NCI-H2196 treated with DMSO at 0.1 percent for 48 hours (cell line): ENCODE measurements at regions not wholly inside any gene's neighbourhood (a gene's known extent, or its start where the extent isn't known, plus 50 kb on each side); places are given as distances from the start of the nearest gene placed in this dataset.

ENCODE experiments used
- DNase-seq: peaks from one replicate; lab custom pipeline; 2025; ENCODE audit not compliant: unreplicated experiment; lab: John Stamatoyannopoulos, UW

DNA sequence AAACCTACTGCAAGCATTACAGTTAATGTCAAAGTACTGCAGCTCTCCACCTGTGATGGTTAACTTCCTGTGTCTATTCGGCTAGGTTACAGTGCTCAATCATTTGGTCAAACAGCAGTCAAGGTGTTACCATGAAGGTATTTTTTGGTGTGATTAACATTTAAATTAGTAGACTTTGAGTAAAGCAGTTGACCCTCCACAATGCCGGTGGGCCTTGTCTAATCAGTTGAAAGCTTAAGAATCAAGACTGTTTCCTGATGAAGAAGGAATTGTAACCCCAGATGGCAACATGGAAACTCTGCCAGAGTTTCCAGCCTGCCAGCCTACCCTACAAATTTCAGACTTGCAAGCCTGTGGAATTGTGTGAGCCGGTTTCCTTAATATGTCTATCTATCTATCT is 683.9 kb downstream of the BRD1 start:
- no peak for DNase-seq

DNA sequence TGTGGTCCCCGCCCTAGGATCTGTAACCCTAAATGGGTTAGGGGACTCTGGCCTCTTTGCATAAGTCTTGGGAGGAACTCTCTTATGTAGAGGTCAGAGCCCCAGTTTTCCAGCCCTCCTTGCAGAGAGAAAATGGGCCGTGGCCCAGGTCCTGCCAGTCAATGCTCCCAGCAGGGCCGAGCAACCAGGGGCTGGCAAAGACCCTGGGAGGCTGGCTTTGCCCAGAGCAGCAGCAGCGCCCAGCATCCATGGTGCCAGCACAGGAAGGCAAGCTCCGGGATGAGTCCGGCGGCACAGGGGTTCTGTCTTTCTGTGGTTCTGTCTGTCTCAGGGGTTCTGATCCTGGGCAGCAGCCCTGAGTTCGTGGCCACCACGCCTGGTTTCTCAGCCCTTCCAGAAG is 684.8 kb downstream of the BRD1 start:
- DNase-seq: no peak

- DNase-seq: no peak
These were observed 685.4 kb downstream of the BRD1 start for GRCh38 chr22:49142296-49142695.

GRCh38 chr22:49141761-49142160 is 685.9 kb downstream of the BRD1 start:
- no peak for DNase-seq

GRCh38 chr22:49140911-49141665 is 686.6 kb downstream of the BRD1 start:
- no peak for DNase-seq

GRCh38 chr22:49139492-49140151 is 688.1 kb downstream of the BRD1 start:
- no peak for DNase-seq

- no peak for DNase-seq
These were observed 689.4 kb downstream of the BRD1 start for GRCh38 chr22:49138250-49138790.

GRCh38 chr22:49137206-49137840 is 690.4 kb downstream of the BRD1 start:
- no peak for DNase-seq

DNA sequence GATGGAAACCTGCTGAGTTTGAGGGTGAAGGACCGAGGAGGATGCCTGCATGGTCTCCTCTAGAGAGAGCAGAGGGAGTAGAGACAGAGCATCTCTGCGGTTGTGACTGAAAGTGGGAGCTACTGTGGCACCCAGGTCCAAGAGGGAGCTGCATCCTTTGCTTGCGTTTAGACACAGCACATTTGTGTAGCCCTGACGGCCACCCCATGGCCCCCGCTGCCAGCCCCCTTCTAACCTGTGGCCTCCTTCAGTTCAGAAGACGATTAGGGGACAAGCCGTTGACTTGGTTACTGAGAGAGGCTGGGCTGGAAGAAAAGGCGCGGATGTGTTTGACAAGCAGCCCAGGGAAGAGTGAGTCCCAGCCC is 690.9 kb downstream of the BRD1 start:
- DNase-seq: no peak

DNA sequence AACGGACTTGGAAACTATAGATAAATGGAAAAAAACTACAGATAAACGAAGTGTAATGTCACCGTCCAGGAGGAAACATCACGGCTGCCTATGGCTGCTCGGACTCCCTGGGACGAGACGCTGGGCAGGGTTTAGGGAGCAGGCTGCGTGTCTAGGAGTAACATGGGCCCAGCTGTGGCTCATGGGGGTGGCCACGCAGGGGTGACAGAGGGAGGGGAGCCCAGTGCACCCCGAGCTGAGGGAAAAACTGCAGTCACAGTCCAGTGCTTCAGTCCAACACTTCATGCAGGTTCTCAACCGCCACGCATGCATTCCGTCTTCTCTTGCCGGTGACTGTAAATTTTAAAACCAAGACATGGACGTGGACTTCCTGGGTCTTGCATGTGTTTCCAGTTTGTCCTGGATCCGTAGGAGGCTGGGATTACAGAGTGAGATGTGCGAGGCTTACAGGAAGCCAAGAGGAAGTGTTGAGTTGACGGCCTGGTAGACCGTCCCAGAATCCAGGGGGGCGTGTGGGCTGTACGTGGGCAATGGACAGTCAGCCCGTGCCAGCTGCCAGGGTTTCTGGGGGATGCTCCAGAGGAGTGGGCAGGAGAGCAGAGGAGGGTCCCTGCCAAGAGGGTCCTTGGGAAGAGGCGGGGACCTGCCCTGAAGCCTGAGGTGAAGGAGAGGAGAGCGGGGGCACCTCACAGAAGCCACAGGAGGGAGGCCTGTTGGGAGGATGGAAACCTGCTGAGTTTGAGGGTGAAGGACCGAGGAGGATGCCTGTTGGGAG is 691.4 kb downstream of the BRD1 start:
- no peak for DNase-seq

GRCh38 chr22:49134076-49134475 is 693.6 kb downstream of the BRD1 start:
- DNase-seq: no peak

- no peak for DNase-seq
These were observed 694.1 kb downstream of the BRD1 start for GRCh38 chr22:49133541-49133940.

DNA sequence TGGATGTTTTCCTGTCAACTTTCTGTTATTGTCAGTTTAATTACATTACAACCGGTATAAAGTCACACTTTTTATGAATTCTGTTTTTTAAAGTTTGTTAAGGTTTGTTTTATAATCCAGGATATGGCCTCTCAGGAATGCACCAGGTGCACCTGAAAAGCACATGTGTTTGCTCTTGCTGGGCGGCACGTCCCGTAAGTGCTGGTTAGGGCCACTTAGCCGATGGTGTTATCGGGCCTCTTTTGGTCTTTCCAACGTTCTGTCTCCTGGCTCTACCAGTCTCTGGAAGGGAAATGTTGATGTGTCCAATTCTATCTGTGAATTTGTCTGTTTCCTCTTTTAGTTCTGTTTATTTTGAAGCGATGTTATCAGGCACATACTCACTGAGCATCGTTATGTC is 695.7 kb downstream of the BRD1 start:
- no peak for DNase-seq

GRCh38 chr22:49129736-49130135 is 697.9 kb downstream of the BRD1 start:
- no peak for DNase-seq

DNA sequence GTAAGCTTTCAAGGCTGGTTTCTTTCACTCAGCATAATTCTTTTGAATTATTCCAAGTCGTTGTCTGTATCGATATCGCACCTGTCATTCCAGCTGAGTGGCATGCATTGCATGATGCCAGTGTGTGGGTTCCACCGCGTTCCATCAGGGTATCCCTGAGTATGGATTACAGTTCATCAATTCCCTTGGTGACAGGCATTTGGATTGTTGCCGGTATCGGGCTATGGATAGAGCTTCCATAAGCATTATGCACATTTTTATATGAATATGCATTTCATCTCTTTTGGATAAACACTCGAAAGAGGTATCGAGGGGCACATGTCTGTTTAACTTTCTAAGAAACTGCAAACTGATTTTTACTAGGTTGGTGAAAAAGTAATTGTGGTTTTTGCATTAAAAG is 698.8 kb downstream of the BRD1 start:
- no peak for DNase-seq

DNA sequence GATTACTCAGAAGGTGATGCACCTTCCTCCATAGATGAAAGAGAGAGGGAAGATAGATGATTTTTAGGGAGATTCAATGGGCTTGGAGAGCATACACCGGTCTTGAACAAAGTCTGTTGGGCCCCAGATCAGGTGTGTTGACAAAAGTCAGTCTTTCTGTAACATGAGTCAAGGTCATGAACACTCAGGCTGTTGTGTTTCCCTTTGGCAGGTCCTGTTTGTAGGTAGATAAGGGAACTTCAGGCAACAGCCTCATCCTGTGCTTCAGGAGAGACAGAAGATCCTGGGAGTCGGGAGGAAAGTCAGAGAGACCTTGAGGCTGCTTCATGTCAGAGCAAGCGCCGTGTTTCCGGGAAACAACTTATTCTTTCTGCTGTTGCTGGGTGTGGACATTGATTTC is 703.1 kb downstream of the BRD1 start:
- no peak for DNase-seq

GRCh38 chr22:49123621-49124192 is 704.0 kb downstream of the BRD1 start:
- no peak for DNase-seq

DNA sequence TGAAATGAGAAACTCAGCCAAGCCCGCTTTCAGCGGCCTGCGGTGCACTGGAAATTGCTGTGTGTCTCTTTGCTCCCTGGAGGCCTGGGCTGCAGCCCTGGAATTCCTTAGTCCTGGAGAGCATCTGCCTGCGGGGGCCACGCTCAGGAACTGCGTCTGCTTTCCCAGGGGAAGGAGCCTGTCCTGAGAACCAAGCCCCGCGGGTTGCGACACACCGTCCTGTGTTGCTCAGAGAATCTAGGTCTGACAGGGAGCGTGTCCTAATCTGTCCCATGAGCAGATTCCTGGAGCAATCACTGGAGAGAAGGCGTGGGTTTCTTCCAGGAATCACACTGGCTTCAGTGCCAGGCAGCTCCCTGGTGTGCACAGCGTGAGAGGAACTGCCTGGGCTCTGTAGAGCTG is 708.1 kb downstream of the BRD1 start:
- no peak for DNase-seq

DNA sequence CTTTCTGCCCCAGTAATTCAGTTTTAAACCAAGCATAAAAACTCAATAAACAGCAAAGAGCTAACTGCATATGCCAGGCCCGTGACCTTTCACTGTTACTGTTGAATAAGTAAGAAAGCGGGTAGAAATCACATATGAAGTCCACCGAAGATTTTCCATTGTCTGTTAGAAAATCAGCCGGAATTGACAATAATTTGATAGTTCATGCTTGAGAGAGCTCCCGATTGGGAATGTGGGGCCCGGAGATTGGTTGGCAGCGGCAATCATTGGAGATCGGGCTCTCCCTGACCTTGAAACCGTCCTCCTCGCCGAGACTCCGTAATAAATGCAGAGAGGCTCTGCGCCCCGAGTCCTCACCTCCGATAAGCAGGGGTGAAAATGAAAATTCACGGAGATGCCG is 709.6 kb downstream of the BRD1 start:
- DNase-seq: no peak

GRCh38 chr22:49117486-49117885 is 710.2 kb downstream of the BRD1 start:
- no peak for DNase-seq

DNA sequence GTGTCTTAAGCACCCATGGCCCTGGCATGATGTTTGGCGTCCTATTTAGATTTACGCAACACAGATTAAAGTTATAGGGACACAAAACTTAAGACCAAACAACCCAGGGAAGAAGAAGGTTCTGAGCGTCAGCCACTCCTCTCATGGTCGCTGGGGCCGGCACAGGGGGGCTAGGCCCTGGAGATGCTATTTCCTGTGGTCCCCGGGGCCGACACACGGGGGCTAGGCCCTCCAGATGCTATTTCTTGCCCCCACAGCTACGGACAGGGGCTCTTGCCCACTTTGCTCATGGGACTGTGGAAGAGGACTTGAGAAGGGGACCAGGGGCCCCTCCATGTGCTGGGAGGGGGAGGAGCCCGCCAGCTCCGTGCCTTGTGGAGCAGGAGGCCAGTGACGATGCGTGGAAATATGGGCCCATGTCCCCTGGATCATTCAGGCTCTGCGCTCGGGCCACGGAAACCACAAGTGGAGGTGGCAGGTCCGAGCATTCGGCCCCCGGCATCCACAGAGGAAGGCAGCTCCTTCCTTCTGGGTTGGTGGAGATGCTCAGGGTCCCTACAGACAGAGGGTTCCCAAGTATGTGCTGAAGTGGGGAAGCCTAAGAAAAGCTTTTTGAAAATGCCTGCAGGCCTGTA is 711.1 kb downstream of the BRD1 start:
- DNase-seq: no peak
